ENCODE measurements at regions not wholly inside any gene's neighbourhood (a gene's known extent, or its start where the extent isn't known, plus 50 kb on each side); places are given as distances from the start of the nearest gene placed in this dataset.

DNA sequence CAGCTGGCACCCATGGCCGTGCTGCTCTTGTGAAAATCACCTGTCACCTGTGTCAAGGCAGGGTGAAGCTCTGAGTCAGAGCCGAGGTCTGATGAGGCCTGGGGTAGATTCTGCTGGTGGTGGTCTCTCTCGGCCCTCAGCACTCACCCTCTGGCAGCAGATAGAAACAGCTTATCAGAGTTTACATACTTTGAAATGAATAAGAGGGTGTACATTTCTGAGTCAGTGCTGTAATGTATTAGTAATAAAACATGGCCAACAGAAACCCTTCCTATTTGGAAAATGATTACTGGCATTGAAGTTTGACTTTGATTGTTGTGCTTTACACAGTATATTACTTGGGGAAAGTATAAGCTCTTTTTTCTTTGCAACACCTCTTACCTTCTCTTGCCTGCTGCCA, 228.8 kb downstream of the SNX10 start:
- DNase-seq: no peak

DNA sequence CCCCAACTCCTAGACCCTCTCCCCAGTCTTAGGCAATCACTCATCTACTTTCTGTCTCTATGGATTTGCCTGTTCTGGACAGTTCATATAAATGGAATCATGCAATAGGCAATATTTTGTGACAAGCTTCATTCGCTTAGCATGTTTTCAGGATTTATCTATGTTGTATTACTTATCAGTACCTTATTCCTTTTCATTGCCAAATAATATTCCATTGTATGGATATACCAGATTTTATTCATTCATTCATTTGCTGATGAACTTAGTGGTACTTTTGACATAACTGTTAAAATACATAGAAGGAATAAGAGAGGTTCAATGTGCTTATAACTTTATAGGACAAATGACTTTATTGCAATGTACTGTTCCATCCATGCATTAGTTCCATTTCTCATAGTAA, 231.0 kb downstream of the SNX10 start:
- DNase-seq: no peak

DNA sequence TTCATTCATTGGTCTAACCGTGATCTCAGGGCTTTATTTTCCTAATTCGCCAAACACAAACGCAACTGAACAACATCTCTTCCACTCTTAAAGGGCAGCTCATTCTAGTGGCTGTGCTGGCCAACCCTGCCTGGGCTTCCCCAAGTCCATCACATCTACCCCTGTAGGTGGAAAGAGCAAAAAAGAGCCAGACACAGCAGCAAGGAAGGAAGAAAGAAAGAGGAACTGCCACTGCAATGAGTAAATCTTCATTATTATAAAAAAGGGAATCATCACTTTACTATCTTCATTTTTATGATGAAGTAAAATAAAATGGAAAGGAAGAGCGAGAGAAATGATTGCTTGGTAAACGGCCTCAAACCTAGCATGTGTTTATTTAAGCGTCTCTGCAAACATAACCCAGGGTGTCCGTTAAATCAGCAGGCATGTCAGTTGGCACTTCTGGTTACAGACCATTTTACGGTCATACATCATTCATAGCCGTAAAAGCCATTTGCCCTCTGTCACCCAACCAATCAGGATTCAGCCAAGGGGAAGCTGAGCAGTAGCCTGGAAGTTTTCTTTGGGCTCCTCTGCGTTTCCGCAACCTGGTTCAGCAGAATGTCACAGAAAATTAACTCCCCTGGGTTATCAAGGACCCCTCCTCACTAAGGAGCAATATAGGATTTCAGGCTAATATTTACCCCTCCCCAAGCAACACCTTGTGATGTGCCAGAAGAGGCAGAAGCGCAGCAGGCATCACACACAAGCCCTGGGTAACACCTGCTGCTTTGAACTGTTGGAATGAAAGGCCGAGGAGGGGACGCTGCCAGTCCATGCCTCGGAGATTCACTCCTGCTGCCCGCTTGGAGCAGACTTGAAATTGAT, 234.0 kb downstream of the SNX10 start:
- DNase-seq: no peak

DNA sequence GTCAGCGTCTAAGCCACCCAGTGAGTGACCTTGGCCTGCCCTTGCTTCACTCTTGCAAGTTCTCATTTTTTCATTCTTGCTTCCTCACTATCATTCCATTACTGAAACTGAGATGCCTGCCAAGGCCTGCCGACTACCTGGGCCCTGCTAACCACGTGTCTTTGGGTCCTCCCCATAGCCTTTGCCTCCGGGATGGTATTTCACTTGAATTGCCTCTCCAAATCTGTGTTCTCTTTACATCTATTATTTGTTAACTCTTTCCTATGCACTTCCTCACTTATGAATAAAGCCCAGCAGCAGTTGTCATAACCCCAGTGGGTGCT, 234.6 kb downstream of the SNX10 start:
- DNase-seq: no peak

DNA sequence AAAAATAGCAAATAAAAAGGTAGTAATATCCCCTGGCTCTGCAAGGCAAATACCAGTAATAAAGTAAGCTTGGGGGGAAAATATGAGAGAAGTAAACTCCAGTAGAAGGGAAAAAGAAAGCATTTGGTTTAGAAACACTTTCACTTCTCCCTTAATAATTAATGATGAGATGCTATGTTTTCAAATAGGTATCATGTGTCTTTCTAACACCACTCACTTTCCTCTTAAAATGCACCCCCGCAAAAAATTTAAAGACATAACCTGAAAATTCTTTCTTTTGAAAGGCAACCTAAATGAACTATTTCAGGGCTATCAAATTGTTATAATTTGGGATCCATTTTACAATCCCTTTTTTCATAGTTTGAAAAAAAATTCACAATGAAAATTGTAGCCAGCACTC, 240.3 kb downstream of the SNX10 start:
- DNase-seq: no peak

DNA sequence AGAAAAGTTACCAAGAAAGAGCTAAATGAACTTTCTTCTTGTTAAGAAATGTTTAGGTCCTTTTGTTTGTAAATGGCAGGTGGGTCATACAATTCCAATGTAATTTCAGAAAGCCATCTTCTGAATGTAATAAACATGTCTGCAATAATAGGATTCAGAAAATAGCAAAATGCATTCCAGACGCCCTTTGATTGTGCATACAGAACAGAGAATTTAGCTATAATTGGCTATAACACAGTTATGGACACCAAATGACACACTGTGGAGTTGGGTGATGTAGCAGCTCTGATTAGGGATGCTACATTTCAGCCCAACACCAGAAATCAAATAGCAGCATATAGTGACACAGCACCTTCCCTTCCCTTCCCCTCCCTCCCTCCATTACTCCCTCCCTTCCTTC, 240.8 kb downstream of the SNX10 start:
- DNase-seq: no peak

DNA sequence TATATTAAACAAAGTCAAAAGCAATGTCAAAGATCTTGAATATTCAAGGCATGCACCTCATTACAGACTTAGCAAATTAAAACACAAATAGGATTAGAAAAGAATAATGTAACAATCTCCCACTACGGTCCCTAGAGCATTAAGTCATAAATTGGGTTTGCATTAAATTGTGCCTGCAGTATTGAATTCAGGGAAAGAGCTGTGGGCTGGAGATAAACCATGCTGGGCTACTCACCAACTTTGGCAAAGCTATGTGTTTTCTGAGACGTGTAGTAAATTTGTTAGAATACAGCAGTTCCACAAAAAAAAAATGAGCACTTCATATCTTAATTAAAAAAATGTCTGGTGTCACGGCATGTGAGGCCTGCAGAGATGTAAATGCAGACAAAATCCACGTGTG, 241.6 kb downstream of the SNX10 start:
- peak; percentile 18 for DNase-seq

DNA sequence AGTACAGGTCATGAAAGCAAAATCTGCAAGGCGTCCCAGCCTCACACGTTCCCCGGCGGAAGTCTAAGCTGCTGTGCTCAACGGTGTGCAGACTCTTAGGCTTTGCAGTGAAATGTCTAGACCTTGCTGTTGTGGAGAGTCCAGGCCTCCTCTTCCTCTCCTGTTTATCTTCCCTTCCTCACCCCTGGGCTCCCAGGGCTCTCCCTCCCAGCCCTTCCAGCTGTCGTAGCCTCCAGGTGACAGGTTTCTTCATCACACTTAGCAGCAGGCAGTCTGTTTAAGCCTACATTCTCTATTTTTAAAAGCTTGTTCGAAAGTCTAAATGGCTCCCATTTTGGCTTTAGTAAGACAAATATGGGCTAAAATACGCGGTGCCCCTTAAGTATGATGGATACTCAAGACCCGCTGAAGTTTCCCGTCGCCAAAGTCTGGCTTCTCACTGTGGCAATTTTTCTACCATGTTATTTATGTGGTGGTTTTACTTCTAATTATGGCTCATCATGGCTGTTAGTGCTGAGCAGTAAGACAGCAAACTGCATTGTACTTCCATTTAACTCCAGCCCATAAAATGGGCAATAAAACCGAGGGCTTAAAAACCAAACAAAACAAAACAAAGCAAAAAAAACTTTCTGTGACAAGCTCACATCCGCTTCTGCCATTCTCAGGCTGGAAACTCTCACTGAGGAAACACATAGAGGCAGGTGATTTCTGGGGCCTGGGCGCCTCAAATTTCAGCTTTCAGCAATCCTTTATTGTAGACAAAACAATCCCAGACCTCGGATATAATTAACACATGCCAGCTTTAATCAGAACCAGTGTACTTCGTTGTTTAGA, 243.2 kb downstream of the SNX10 start:
- no peak for DNase-seq

DNA sequence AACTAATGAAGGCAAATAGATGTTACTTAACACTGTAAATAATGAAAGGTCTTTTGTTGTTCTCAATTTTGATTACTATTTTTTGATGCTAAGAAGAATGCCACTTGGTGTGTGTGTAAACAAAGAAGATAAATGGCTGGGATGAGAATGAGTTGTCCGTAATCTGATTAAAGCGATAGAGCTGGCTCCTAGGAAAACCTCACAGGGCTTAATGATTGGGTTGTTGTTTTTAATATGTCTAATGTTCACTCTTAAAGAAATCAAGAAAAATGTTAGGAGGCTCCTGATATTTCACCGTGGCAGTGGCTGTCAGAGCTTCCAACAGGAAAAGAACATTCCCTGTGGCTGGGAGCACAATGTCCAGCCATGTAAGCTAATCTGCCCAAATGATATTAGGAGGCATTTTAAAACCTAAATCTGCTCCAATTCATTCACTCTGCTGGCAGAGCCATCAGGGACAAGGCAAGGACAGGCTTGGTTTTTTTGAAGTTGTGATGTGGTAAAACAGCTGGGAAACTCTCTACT, 243.9 kb downstream of the SNX10 start:
- DNase-seq: no peak

DNA sequence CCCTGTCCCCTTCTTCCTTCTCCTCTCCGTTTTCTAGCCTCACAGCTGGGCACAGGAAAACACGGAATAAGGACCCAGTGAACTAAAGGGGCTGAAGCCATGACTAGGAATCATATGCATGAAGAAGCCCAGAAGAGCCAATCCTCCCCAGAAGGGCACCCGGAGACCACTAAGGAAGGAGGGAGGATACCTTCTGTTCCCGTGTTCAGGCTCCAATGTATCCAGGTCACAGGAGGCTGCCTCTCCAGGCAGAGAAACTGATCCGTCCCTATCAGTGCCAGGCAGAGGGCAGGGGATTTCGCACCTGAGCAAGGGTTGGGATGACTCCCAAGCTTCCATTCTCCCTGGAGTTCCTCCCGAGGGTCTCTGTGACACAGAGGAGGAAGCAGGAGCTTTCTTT, 246.6 kb downstream of the SNX10 start:
- DNase-seq: no peak

DNA sequence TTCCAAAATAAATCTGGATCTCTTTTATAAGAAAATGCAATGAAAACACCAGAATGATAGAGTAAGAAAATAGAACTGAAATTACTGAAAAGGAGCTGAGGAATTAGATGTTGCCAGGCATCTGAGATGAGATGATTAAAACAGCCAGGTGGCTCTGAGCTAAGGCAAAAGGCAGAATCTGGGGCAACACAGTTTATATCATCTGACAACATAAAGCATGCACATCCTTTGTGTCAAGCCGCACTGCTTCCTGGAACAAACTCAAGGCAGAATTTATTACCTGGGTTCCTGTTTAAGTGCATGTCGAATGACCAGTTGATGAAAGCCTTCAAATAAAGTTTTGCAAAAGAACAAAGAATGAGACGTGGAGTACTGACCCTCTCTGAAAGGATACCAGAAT, 247.0 kb downstream of the SNX10 start:
- DNase-seq: no peak

DNA sequence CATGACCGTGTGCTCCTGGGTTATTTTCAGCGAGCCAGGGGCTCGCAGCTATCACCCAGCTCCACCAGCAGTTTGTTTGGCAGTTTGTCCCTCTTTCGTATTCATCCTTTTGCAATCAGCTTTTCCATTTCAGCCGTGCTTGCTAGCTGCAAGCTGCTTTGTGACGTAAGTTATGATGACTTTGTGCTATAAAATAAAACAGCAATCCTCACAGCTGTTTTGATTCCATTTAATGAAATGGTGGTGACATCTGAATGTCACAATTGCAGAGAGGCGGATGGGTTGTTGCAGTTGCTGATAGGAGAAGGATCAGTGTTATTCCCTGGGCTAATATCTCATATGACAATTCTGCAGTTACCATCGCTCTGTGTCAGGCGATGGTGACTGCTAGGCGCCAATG, 251.7 kb downstream of the SNX10 start:
- DNase-seq: no peak

DNA sequence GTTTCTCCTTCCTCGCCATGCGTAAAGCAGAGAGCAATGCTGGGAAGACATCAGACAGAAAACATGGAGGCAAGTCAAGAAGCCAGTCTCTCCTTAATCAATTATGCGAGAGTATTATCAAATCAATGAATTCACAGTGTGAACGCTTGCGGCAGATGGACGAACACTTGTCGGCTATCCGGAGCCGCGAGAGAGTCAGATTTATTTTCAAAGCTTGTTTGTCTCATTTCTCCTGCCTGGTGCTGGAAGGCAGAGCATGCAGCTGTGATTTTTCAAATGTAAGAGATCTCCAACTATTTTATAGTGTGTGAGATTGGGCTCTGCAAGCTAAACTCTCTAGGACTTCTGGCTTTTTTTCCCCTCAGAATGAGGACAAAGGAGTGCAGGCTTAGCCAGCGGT, 252.3 kb downstream of the SNX10 start:
- DNase-seq: no peak

DNA sequence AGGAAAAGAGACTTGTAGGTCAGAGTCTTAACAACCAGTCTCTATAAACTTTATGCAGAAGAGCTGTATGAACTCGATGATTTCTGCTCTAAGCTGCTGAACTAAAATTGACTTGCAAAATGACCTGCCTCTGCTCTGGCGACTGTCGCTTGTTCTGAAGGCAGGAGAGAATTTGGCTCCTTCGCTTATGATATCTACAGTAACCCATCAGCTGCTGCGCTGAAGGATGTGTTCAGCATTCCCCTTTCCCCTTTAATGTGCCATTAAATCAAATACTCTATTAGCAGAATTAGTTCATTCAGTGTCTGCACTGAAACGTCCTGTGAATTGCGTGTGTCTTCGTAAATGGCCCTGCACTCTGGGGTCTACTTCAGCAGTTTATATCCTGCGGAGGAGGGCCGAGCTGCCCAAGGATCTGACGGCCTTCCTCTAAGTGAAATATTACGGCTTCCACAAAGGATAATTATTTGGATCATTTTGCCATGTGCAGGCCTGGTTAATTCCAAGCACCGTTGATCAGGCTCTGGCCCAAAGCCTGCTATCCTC, 254.9 kb downstream of the SNX10 start:
- no peak for DNase-seq

DNA sequence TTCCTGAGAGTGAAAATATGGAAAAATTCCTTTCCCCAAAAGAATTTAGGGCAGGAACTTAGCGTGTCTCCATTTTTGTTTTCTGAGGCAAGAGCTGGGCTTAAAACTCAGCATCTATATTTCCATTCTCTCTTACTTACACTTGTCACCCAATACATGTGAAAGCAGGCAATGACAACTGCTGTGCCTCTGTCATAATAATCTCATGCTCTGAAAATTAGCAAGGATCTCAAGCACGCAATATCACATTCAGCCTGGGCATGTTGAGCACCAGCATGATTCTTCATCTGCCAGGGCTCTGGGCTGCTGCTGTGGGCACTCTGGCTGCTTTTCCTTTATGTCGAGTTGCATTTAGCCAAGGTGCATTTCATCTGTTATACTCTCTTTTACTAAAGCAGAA, 255.5 kb downstream of the SNX10 start:
- DNase-seq: no peak

DNA sequence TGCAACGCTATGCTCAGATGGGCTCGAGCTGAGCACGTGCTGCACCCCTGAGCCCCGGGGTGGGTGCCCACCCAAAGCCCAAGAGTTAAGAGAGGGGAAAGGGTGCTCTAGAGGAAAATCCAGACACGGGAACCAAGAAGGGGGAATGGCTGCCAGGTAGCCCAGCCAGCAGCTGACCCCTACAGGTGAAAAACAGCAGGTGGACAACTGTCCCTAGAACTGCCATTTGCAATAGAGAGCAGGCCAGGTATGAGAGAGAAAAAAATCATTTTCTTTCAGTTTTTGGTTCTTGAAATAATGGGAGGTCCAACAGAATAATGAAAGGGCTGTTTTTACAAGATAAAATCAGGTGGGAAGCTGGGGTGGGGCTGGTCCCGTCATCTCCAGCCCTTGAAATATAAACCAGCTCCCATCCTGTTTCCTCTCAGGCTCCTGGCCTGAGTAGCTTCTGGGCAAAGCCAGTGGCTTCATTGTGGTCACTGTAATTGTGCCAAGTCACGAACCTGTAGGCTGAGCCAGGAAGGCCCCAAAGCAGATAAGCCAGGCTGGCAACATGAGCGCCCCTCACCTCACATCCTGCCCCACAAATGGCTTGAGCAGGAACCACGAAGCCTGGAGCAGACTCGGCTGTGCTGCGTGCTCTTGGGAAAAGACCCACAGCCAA, 257.8 kb downstream of the SNX10 start:
- peak; percentile 75 for DNase-seq

DNA sequence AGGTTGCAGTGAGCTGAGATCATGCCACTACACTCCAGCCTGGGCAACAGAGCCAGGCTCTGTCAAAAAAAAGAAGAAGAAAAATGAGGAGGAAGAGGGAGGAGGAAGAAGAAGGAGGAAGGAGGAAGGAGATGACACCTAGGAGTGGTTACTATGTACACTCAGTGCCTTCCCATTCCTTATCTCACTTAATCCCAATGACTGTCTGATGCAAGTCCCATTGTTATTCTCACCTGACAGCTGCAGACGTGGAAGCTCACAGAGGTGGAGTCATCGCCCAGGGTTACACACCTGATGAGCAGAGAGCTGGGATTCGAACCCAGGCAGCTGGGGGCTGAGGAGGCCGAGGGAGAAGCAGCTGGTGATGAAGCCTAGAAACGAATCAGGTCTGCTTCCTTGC, 258.8 kb downstream of the SNX10 start:
- DNase-seq: no peak

DNA sequence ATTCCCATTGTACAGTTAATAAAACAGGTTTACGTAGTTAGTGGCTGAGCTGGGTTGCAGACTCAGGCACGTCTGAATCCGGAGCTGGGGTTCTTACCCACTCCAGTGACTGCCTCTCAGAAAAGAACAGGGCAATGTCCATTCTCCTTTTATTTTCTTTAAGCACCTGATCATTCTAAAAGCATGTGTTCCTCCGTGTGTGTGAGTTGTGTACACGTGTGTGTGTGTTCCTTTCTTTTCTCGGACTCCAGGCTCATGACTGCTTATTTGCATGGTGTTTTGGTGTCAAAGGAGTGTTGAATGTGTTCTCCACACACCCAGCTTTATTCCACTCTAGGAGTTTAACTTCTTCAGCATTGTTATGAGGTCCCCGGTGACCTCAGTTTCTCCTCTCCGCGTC, 260.1 kb downstream of the SNX10 start:
- no peak for DNase-seq

DNA sequence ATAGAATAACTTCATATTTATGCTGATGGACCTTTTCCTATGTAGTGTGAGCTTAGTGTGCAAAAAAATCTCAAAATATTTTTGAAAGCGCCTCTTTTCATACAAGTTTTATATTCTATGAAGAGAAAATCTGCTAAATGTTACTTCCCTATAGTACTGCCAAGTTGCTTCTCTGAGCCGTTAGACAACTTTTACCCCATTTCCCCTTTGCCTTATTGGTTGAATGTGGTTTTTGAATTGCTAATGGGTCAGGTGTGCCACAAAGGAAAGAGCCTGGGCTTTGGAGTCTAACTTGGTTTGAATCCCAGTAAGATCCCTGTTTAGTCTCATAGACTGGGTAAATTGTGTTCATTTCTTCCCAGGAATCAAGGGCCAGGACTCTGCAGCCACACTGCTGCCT, 261.5 kb downstream of the SNX10 start:
- DNase-seq: no peak

DNA sequence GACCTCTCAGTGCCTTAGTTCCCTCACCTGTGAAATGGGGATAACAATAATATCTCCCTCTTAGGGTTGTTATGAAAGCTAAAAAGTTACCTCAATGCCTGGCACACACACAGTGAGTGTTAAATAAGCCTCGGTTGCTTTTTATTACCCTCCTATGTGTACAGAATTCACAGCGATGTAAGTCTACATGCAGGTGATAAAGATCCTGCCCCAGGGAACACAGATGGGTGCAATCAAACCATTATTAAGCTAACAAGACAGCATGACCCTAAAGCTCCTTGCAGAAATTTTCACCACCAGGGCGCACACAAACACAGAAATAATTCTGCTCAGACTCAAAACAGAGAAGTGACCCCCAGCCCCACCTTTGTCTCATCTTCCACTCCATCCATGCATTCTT, 261.9 kb downstream of the SNX10 start:
- DNase-seq: no peak

DNA sequence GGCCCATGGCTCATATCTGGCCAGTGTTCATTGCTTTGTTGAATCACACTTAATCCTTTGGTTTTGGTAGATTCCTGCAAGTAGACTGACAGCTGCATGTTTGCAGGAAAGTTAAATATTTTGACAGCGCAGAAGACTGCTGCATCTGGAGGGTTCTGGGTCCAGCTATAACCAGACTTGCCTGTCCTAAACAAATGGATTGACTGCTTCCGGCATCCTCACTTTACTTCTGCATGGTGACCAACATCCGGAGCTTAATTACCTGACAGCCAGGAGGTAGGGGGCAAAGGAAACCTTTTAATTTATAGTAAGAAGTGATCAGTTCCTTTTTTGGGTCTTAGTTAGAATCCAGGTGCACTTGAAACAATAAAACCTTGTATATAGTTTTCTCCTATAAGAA, 263.3 kb downstream of the SNX10 start:
- DNase-seq: no peak

DNA sequence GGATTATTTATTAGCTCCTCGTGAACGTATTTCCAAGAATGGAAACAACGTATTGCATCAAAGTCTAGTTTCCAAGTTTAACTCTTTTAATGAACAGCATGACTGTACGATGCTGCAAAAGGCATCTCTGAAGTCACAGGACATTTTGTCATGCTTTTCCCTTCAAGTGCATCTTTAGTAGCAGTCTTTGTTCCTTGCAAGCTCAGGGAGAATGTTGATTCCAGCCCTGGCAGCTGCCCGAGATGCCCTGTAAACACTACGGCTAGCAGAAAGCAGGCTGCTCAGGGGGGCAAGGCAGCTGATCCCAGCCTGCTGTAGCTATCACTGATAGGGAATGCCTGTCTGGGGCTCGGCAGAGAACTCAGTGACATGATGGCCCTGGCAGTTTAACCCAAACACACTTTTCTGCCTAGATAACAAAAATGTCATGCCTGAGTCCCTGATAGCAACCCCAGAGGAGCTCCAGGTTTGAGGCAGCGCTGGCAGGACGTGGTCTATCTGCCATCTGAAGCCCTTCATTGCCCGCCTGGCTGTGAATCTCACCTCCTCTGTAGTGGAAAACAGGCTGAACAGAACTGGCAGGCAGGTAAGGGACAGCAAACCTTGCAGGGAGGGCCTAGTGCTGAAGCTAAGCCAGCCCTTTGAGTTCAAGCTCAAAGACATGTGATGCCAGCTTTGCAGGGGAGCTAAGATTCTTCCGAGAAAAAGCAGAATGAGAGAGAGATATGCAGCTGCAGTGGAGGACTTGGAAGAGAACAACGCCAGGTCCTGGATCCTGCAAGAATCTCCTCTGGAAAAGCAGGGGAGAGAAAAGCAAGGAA, 264.6 kb downstream of the SNX10 start:
- peak; percentile 52 for DNase-seq
